GM19240 (cell line): ENCODE measurements at regions not wholly inside any gene's neighbourhood (a gene's known extent, or its start where the extent isn't known, plus 50 kb on each side); places are given as distances from the start of the nearest gene placed in this dataset.

ENCODE experiments used
- DNase-seq: peaks from one replicate; pipeline ENCODE4 v3.0.0; 2011; ENCODE audit warnings: low spot score; ENCODE audit not compliant: insufficient read length

DNA sequence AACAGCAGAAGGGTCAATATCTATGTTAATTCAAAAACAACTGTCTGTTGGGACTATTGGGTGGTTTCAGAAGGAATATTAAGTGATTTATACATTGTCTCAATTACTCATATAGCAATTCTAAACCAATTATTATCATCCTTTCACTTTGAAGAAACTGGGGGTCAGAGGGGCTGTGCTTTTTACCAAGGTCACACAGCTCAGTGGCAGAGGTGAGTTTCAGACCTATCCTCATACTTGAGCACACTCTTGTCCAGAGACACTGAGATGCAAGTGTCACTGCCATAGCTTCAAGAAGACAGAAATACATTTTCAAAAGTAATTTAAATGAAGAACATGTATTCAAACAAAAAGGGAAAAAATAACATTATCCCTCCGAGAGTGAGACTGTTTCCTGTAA is 195.3 kb downstream of the ARL4A start:
- DNase-seq: no peak

DNA sequence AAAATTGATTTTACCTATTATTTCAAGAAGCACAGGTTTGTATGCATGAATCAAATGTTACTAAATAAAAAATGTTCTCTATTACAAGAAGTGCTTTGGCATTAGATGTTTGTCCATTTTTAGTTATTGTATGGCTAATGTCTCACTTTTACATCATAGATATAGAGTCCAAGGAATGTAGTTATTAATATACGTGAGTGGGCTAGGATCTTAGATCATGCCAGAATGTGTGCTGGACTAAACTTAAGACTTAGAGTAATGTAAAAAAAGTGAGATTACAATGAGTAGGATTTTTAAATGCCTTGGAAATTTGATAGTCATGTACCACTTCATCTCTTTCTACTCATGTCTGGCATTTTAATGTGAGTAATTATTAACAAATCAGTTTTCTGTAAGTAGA is 196.6 kb downstream of the ARL4A start:
- no peak for DNase-seq

DNA sequence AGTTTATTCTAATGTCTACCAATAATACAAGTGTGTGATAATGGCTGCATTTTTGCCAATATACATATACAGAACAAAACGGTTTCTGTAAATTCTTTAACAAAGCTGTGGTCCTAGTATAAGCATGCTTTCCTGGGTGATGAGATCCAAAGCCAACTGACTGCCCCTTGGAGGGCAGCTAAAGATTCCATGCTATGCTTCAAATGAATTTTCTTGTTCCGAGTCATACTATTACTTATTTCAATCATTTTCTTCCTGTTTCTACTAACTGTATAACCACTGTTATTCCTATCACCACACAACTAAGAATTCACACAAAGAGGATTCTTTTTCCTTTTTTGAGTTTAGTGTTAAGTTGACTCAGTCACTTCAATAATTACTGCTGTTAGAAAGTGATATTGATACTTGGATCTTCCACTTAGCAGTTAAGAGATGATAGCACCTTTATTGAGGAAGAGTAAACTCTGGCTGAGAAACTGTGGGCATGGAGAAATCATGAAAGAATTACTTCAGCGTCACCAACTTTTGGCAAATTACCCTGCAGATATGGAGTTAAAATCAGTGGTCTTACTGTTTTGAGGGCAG is 197.5 kb downstream of the ARL4A start:
- no peak for DNase-seq

DNA sequence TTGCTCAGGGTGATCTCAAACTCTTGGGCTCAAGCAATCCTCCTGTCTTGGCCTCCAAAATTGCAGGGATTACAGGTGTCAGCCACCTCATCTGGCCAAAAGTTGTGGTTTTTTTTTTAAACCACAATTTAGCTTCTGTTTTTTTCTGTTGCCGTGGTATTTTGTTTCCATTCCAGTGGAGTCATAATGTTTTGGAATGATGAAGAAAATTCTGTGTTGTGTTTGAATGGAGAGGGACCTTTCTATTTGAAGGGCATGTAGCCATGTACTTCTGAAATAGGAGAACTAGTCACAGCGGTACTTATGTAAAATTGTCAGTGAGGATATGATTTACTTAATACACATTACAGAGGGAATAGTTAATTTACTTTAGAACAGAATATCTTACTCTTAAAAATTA is 201.3 kb downstream of the ARL4A start:
- DNase-seq: no peak

DNA sequence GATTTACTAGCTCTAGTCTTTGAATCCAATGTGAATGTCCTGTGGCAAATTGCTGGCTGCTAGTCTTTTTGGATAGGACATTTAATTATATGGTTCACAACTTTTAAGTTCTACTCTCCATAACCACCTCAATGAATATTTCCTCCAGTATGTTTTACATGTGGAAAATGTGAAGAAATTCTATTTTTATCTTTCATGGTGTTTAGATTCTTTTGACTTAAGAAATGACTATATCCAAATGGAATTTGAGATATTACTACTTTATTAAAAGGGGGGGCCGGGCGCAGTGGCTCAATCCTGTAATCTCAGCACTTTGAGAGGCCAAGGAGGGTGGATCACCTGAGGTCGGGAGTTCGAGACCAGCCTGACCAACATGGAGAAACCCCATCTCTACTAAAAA is 202.0 kb downstream of the ARL4A start:
- DNase-seq: no peak

DNA sequence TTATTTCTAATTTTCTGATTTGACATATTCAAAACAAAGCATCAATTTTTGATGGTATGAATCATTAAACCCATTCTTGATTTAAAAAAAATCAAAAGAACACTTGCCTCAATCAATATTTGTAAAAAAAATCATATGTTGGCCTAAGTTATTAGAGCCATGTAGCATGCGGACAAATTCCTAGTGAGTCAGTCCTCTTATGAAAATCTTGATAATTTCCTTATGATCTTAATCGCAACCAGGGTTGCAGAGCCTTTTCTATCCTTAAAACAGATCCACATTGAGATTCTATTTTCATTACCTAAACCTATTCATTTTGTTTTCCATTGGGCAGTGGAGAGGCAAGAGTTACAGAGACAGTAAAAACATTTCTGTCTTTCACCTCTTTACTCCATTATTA is 203.2 kb downstream of the ARL4A start:
- no peak for DNase-seq

DNA sequence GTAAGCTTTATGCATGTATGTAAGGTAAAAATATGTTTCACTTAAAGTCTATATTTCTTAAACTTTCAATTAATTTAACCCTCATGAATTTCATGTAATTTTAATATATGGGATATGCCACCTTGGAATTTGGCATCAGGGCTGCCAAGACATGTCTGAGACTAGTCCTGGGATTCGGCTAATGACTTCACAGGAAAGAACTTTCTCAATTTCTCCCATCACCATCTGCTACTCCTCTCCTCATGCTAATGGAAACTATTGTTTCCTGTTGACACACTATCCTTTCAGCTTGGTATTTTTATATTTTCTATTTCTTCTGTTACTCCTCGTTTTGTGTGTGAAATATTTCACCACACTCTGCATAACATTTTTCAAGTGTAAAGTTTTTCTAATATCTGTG is 205.9 kb downstream of the ARL4A start:
- DNase-seq: no peak

DNA sequence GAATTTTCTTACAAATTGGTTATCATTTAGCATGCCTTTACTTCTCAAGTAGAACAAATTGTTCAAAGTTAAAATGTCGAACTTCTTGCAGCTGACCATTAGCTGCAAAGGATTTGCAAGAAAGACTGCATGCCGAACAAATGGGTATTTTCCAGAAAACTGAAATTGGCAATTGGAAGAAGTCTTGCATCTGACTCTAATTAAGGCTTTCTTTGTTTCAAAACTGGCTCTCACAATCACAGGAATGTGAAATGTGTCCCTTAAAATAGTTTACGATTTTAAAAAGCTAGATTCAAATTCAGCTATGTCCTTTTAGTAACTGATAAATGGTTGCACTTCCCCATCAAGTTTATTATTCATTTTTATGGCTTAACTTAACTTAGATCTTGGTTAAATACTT is 207.9 kb downstream of the ARL4A start:
- DNase-seq: no peak

DNA sequence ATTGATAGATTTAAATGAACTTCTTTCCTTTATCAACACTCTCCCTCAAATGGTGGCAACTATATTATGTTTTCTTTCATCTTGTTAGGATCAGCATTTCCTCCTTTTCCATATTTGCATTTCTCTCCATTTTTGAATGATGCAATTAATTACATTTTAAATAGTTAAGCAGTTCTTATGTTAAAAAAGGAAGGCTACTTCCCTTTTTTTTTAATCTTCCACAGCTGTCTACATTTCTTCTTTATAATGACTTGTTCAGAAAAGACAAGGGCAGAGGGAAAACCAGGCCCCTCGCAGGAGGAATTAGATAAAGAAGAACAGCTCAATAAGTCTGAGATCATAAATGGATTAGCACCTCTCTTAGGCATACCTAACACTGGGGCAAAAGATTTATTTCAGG is 208.9 kb downstream of the ARL4A start:
- DNase-seq: no peak

DNA sequence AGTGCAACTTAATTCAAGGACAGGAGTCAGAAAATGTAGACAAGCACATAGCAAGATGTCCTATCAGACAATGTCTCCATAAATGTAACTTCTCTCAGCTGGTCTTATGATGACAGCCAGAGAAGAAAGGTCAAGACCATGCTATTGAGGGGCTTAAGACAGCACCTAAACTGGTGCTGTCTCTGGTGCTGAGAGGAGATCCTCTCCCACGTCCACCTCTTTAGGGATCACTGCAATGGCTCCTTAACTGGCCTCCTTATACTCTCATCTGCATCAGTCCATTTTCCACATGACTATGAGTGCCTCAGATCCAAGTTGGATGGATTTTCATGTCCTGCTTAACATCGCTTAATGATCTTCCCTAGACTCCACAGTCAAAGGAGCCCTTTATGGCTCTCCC is 210.6 kb downstream of the ARL4A start:
- DNase-seq: no peak

DNA sequence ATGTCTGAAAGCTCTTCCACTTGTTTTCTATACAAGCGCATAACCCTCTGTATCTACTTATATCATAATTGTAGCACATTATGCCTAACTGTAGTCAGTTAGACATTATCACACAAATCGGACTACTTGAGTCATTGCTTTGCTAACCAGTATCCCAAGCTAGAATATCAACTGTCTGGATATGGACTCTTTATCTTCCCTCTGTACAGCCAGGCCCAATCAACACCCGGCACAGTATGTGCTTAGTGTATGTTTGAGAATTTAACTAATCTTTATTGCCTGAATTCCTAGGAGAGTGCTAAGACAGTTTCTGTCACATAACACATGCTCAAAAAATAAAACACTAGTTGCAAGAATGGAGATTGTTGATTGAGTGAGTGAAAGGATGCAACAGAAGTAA is 211.2 kb downstream of the ARL4A start:
- no peak for DNase-seq

DNA sequence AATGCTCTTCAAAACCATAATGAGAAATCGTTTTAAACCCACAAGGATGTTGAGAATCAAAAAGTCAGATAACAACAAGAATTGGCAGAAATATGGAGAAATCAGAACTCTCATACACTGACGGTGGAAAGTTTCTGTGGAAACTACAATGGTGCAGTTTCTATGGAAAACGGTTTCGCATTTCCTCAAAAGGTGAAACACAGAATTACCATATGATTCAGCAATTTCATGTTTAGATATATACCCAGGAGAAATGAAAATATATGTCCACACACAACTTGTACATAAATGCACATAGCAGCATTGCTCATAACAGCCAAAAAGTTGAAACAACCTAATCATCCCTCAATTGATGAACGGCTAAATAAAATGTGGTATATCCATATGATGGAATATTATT is 218.2 kb downstream of the ARL4A start:
- no peak for DNase-seq

DNA sequence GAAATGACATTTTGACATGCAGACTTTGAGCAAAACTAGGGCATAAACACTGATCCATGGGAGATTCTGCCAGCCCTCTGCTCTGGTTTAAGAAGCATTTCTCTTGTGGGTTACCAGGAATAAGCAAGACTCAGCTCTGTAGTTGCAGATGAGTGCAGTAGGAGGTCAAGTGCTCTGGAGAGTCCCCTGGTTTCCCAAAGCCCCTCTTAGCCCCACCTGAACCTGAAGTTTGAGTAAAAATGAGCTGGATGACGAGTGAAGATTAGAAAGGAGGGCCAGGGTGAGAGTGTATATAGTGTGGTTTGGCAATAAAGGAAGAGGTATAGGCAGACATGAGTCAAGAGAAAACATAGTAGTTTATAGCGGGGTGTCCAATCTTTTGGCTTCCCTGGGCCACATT is 220.3 kb downstream of the ARL4A start:
- DNase-seq: no peak

DNA sequence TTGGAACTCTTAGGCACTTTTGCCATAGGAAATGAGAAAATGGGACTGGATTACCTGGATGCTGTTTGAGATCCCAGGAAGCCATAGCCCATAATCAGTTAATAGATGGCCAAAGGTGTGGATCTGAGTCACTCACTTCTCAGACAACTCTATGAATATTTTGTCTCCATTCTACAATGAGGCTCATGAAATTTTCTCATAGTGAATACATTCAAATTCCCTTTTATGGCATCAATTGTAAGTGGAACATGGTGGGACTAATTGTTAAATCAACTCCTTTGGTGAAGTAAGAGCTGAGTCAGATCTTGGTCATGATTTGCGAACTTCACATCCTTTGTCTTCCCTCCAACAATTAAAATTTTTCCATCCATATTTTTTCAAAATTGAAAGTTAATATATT is 222.1 kb downstream of the ARL4A start:
- no peak for DNase-seq

DNA sequence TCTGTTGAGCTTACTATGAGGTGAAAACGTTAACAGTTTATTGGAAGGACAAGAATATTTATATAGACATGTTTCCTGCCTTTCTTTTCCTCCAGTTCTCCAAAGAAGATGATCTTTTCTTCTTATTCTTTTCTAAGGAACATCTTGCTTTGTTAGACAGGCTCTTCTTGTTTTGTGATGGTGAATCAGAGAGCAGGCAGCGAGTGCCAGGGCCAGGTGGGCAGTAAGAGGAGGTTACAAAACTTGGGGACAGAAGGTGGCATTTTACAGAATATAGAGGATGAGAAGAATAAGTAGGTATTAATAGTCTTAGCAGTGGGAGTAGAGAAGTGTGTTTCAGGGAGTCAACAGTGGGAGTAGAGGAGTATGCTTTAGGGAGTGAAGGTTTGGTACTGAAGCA is 223.6 kb downstream of the ARL4A start:
- DNase-seq: no peak

DNA sequence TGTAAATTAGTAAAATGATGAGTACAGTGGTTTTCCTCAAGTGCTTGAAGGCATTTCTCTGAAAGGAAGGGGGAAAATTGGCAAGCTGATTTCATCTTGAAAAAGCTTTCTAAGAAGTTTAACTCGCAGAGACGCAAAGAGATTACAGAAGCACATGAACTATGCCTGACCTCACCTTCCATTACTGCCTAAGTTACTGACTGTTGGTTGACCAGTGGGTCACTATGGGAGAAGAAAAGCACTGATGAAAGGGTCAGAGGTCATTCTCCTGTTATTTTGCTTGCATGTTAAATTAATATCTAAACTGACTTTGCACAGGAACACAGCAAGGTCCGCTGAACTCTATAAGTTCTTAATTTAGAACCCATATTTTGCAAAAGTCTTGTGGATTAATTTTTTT is 225.6 kb downstream of the ARL4A start:
- DNase-seq: no peak

DNA sequence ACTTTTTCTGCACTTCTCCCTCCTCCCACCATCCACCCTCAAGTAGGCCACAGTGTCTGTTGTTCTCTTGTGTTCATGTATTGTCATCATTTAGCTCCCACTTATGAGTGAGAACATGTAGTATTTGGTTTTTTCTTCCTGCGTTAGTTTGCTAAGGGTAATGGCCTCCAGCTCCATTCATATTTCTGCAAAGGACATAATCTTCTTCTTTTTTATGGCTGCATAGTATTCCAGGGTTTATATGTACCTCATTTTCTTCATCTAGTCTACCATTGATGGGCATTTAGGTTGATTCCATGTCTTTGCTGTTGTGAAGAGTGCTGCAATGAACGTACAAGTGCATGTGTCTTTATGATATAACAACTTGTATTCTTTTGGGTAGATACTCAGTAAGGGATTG is 230.4 kb downstream of the ARL4A start:
- no peak for DNase-seq

DNA sequence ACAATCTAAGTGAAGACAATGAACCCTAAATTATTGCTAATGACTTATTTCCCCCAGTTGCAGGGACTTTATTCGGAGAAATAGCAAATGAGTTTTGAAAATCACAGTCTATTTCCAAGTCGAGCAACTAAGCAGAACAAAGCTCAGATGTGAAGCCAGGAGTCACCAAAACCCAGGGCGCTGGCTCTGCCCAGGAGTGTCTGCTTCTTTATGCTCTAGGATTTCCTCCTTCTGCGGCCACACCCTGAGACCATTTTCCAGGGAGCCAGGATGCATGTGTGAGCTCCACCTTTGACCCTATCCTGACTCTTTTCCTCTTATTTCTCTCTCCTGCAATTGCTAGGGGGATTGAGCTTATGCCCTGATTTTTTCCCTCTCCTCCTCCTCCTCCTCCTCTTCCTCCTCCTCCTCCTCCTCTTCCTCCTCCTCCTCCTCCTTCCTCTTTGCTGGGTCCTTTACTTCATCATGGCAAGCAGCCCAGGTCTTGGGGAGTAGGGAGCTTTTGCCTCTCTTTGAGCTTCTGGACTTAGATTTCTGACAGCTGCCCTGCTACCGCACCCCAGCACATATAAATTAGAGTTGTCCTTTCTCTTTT is 234.4 kb downstream of the ARL4A start:
- DNase-seq: no peak

DNA sequence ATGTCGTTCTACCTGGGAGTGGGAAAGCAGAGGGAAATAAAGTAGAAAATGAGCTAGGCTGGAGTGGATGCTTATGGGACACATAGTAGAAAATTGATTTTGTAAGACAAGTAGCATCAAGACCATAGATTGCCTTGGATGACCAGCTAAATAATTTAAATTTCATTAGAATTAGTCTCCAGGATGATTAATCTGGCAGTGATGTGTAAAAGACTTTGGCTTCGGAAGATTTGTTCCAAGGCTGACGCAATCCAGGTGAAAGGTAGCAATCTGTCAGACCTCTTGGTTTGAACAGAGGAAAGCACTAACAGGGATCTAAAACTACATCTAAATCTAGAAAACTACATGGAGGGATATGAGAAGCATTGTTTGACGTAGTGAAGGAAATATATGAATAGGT is 236.5 kb downstream of the ARL4A start:
- DNase-seq: no peak

DNA sequence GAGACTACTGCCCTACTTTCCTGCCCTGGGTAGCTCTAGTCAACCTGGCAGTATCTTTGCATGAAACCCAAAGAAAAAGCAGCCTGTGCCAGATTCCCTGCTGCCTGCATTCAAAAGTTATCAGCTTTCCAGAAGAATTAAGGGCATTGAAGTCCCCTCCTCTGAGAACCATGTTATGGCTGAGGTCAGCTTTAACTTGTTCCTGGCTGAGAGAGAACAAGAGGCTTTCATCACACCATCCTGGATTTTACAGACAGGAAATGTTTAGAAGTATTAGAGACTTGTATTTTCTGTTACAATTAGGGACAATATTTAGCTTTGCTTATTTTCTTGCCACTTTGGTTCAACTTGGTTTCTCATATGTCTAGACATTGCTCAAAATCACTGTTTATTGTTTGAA is 238.8 kb downstream of the ARL4A start:
- no peak for DNase-seq

DNA sequence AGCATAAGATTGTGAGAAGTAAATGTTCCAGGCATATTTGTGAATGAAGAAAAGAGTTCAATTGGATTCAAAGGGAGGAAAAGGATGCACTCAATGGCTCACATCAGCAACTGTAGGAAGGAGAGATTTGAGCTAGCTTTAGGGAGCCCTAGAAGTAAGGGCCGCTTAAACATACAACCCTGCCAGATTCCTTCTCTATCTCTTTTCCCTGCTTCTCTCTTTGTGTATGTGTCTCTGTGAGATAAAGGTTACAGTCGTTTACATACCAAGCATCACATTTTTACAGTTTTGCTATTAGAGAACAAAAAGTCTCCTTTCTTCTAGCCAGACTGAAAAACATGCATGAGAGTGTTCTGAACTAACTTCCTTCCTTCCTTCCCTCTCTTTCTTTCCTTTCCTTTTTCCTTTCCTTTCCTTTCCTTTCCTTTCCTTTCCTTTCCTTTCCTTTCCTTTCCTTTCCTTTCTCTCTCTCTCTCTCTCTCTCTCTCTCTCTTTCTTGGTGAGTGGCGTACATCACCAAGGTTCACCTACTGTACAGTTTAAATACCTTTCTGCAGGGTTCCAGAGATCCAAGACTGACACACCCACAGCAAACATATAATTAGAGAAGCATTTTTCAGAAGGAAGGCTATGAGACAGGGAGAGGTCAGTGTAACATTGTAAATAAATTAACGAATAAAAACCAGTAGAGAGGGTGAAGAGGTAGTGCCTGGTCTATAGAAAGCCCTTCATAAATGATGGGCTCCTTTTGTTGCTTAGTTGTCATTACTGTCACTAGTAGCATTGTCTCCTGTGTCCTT is 240.4 kb downstream of the ARL4A start:
- no peak for DNase-seq

DNA sequence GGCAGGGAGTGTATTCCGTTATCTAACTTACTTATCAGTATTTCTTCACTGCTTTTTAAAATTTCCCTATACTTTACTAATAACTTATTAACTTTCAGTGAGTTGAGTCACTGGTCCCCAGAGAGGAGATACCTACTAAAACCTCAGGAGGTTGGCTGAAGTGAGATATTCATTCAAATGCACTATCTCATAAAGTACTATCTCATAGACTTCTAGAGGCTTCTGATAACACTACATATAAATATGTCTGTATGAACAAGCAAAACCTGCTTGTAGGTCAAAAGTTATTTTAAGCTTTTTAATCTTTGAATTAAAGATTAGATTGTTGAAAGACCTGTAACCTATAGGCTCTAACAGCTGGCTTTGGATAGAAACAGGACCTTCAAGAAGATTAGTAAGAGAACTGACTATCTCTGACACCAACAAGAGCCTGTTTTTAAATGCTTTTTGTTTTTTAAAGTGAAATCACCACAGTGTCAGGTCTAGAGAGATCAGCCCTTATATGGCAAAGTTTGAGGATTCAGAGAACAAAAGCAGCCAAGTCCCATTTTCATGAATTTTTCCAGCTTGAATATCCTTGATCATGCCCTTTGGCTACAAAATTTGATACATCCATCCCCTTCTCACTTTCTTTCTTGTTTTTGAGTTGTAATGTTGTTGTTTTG is 242.2 kb downstream of the ARL4A start:
- no peak for DNase-seq

DNA sequence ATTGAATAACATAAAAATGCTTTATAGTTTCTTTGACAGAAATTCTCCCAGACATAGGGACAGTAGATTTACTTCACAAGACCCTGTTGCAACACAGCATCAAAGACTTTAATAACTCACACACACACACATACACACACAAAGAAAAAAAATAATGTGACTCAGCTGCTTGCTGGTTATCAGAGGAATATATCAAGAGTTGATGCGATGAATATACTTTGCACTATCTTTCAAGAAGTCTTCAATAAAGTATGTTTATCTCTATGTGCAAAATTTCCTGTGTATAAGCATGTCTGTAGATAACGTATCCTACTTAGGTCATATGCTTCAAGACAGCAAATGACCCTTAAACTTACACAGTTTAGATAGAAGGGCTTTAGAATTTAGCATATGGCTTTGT is 243.1 kb downstream of the ARL4A start:
- DNase-seq: no peak
